ENCODE measurements at regions not wholly inside any gene's neighbourhood (a gene's known extent, or its start where the extent isn't known, plus 50 kb on each side); places are given as distances from the start of the nearest gene placed in this dataset.

DNA sequence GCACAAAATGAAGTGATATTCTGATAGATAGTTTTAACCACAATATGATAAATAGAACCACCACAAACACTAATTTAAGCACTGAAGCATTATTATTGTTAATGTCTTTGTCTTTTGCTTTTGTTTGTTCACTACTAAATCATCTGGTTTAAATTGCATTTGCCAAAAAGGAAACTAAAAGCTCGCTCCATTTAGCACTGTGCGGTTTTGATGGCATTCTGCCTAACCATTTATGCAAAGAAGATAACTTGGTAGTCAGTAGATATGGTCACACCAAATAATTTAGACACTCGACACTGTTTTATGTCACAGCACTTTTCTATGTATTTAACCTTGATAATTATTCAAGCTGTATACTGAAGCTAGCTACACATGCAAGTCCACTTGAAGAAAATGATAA lies 849.8 kb upstream of the CDH6 start:
- Histone ChIP-seq H3K36me3 (ENCODE audit: control insufficient read depth, insufficient read depth, low read length) (no peaks in the 10 kb centered on the region), H3K9ac (ENCODE audit: insufficient read depth, low read length) (no peak overlapping the region), H2AFZ (ENCODE audit: low read length) (no peak overlapping the region), H3K4me2 (ENCODE audit: extremely low read depth, insufficient read depth, low read length) (no peak overlapping the region), H3K27ac (ENCODE audit: insufficient read depth, low read length) (no peak overlapping the region), H3K79me2 (ENCODE audit: control insufficient read depth, insufficient read depth, low read length) (no peaks in the 10 kb centered on the region), H3K9me3 (ENCODE audit: control insufficient read depth, insufficient read depth, low read depth, low read length) (no peaks in the 10 kb centered on the region), H3K27me3 (ENCODE audit: control insufficient read depth, insufficient read depth, low read length) (no peaks in the 10 kb centered on the region), H3K4me3 (replicated peaks in 1 of 4; ENCODE audit: control extremely low read depth in 1 of 4, insufficient read depth in 1 of 4, low read depth in 3 of 4, low read length in 4 of 4) (no peak overlapping the region), H3K4me1 (ENCODE audit: control insufficient read depth, extremely low read depth, insufficient read depth, low read length) (no peaks in the 10 kb centered on the region), H4K20me1 (ENCODE audit: control insufficient read depth, extremely low read depth, insufficient read depth, low read length) (no peaks in the 10 kb centered on the region)
- TF ChIP-seq, protein P1, sequence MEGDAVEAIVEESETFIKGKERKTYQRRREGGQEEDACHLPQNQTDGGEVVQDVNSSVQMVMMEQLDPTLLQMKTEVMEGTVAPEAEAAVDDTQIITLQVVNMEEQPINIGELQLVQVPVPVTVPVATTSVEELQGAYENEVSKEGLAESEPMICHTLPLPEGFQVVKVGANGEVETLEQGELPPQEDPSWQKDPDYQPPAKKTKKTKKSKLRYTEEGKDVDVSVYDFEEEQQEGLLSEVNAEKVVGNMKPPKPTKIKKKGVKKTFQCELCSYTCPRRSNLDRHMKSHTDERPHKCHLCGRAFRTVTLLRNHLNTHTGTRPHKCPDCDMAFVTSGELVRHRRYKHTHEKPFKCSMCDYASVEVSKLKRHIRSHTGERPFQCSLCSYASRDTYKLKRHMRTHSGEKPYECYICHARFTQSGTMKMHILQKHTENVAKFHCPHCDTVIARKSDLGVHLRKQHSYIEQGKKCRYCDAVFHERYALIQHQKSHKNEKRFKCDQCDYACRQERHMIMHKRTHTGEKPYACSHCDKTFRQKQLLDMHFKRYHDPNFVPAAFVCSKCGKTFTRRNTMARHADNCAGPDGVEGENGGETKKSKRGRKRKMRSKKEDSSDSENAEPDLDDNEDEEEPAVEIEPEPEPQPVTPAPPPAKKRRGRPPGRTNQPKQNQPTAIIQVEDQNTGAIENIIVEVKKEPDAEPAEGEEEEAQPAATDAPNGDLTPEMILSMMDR (conservative IDR thresholded peaks at IDR 0.05 in 1 of 2, IDR thresholded peaks at IDR 0.05 in 1 of 2; ENCODE audit: low read depth in 1 of 2, low read length in 2 of 2), result no peak
- TF ChIP-seq EZH2 (IDR thresholded peaks at IDR 0.05; ENCODE audit: low read length, missing control alignments), result no peak
- peak in 1 of 2 donors; percentile 8 for DNase-seq (ENCODE audit: low read depth in 2 of 2)

- no peak for TF ChIP-seq EZH2 (IDR thresholded peaks at IDR 0.05; ENCODE audit: low read length, missing control alignments)
- TF ChIP-seq, protein P1 (conservative IDR thresholded peaks at IDR 0.05 in 1 of 2, IDR thresholded peaks at IDR 0.05 in 1 of 2; ENCODE audit: low read depth in 1 of 2, low read length in 2 of 2), result no peak
- H3K79me2 ChIP-seq (ENCODE audit: control insufficient read depth, insufficient read depth, low read length), result no peaks in the 10 kb centered on the region
- H3K27ac ChIP-seq (ENCODE audit: insufficient read depth, low read length), result no peak overlapping the region
- H3K4me1 ChIP-seq (ENCODE audit: control insufficient read depth, extremely low read depth, insufficient read depth, low read length), result no peaks in the 10 kb centered on the region
- H3K9ac ChIP-seq (ENCODE audit: insufficient read depth, low read length), result no peak overlapping the region
- no peaks in the 10 kb centered on the region for H3K27me3 ChIP-seq (ENCODE audit: control insufficient read depth, insufficient read depth, low read length)
- H3K4me3 ChIP-seq (replicated peaks in 1 of 4; ENCODE audit: control extremely low read depth in 1 of 4, insufficient read depth in 1 of 4, low read depth in 3 of 4, low read length in 4 of 4), result no peak overlapping the region
- no peak overlapping the region for H2AFZ ChIP-seq (ENCODE audit: low read length)
- H3K4me2 ChIP-seq (ENCODE audit: extremely low read depth, insufficient read depth, low read length), result no peak overlapping the region
- no peaks in the 10 kb centered on the region for H3K9me3 ChIP-seq (ENCODE audit: control insufficient read depth, insufficient read depth, low read depth, low read length)
- no peaks in the 10 kb centered on the region for H3K36me3 ChIP-seq (ENCODE audit: control insufficient read depth, insufficient read depth, low read length)
- no peaks in the 10 kb centered on the region for H4K20me1 ChIP-seq (ENCODE audit: control insufficient read depth, extremely low read depth, insufficient read depth, low read length)
- no peak for DNase-seq (ENCODE audit: low read depth in 2 of 2)
These were observed 852.0 kb upstream of the CDH6 start for GRCh38 chr5:30341466-30341865.

DNA sequence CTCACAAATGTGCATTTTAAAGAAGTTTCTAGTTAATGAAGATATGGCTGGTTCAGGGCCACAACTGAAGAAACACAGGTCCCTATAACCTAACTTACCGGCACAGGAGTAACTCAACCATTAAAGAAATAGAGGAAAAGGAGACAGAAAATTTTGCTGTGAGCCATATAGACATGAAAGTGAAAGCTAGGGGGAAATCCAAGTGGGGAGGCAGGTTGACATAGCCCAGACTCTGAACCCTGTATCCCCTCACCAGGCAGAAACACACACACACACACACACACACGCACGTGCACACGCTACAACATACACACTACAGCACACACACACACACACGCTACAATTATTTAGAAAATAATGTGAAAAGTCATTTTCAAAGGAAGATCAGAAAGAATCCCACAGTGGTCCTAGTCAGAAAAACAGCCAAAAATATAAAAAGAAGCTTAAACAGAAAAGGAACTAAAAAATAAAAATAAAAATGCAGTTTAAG lies 856.4 kb upstream of the CDH6 start:
- Histone ChIP-seq H3K4me2 (ENCODE audit: extremely low read depth, insufficient read depth, low read length) (no peak overlapping the region), H4K20me1 (ENCODE audit: control insufficient read depth, extremely low read depth, insufficient read depth, low read length) (no peaks in the 10 kb centered on the region), H3K27me3 (ENCODE audit: control insufficient read depth, insufficient read depth, low read length) (no peaks in the 10 kb centered on the region), H3K4me1 (ENCODE audit: control insufficient read depth, extremely low read depth, insufficient read depth, low read length) (no peaks in the 10 kb centered on the region), H3K27ac (ENCODE audit: insufficient read depth, low read length) (no peak overlapping the region), H3K36me3 (ENCODE audit: control insufficient read depth, insufficient read depth, low read length) (no peaks in the 10 kb centered on the region), H2AFZ (ENCODE audit: low read length) (no peak overlapping the region), H3K4me3 (replicated peaks in 1 of 4; ENCODE audit: control extremely low read depth in 1 of 4, insufficient read depth in 1 of 4, low read depth in 3 of 4, low read length in 4 of 4) (no peak overlapping the region), H3K9me3 (ENCODE audit: control insufficient read depth, insufficient read depth, low read depth, low read length) (no peaks in the 10 kb centered on the region), H3K79me2 (ENCODE audit: control insufficient read depth, insufficient read depth, low read length) (no peaks in the 10 kb centered on the region), H3K9ac (ENCODE audit: insufficient read depth, low read length) (no peak overlapping the region)
- DNase-seq (ENCODE audit: low read depth in 2 of 2), result no peak
- TF ChIP-seq, protein P1 (conservative IDR thresholded peaks at IDR 0.05 in 1 of 2, IDR thresholded peaks at IDR 0.05 in 1 of 2; ENCODE audit: low read depth in 1 of 2, low read length in 2 of 2), result no peak
- TF ChIP-seq EZH2 (IDR thresholded peaks at IDR 0.05; ENCODE audit: low read length, missing control alignments), result no peak

Measured in fibroblast of lung (primary cell).